NCI-H748 (cell line): ENCODE measurements at regions not wholly inside any gene's neighbourhood (a gene's known extent, or its start where the extent isn't known, plus 50 kb on each side); places are given as distances from the start of the nearest gene placed in this dataset.
"Not testable (repeated sequence)": the region's sequence is repeated elsewhere in the genome, so short reads cannot be mapped to it uniquely, and the experiment has no call there.

Experiments
- DNase-seq: peaks from one replicate; lab custom pipeline; 2025; ENCODE audit not compliant: unreplicated experiment; lab: John Stamatoyannopoulos, UW

DNA sequence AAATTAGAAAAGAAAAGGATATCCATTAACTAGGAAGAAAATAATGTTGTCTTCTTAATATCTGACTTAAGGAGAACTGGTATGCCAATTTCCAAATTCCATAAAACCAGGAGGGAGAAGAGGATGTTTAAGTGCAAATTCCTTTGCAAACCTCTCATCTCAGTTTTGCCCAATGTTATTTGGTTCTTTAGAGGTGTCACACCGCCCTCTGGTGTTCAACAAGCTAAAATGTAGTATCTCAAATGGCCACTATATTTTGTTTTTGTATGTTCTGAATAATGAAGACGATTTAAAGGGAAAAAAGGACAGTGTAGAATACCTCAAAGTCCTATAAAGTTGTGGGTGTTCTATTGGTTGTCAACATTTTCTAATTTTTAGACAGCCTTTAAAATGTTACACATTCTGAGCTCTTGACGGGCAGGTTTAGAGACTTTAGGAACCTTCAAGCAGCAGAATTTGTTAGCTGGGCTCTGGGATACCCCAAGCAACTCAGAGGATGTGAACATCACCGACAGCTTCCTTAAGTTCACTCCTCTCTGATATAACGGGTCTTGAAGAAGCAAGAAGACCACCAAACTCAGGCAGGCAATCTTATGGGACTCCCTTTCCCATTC lies 458.3 kb downstream of the MFSD1 start:
- DNase-seq, result peak; percentile 37

DNA sequence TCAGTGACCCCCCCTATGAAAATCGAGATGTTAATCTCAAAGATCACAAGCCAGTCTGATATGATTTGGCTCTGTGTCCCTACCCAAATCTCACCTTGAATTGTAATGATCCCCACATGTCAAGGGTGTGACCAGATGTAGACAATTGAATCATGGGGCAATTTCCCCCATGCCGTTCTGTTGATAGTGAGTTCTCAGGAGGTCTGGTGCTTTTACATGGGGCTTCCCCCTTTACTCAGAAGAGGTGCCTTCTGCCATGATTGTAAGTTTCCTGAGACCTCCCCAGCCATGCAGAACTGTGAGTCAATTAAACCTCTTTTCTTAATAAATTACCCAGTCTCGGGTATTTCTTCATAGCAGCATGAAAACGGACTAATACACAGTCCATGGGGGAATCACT lies 459.5 kb downstream of the MFSD1 start:
- not testable (repeated sequence) for DNase-seq

DNA sequence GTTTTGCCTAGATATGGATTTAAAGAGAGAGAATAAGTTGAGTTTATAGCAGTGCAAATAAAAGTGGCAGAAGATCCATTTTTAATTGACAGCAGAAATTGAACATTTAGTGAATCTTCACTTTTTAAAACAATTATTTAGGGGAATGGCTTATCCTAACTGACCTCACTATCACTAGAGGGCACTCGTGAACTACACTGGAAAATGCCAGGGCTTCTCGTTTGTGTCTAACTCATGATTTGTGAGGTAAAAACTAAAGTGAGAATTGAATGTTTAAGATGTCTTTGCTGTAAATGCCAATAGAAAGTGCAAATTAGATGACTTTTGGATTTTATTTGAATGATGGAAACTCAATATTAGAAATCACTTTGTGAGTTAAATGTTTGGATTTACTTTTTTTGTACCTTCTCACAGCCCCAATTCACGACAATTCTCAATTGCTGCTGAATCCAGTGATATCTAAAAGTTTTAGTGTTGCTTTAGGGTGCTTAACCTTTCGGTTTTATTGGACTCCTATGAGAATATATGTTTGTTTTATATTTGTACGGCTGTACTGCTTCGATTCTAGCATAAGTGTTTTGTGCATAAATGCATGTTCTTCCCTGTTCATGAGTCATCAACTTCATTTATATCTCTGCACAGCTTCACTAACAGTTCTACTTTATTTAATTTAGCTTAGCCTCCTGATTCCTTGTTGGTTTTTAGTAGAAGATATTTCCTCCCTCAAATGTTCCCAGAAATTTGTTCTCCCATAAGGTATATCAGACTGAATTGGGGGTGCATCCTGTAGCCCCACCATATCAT lies 462.1 kb downstream of the MFSD1 start:
- DNase-seq, result peak; percentile 30

GRCh38 chr3:159265705-159266104 lies 463.9 kb downstream of the MFSD1 start:
- DNase-seq, result no peak

DNA sequence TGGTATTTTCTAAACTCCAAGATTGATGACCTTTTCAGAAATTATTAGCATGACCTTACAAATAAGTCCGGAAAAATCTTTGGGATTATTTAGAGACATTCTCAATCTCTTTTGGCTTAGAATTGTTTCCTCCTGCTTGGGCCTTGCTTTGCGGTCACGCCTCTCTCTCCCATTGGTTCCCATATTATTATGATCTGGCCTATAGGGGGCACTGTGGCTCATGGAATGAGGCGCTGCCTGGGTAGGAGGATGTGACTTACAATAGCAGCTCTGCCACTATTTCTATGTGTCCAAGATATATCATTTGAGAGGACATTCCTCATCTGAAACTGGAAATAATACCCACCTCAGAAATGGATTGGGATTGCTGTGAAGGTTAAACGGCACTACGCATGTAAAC lies 464.9 kb downstream of the MFSD1 start:
- peak; percentile 47 for DNase-seq

DNA sequence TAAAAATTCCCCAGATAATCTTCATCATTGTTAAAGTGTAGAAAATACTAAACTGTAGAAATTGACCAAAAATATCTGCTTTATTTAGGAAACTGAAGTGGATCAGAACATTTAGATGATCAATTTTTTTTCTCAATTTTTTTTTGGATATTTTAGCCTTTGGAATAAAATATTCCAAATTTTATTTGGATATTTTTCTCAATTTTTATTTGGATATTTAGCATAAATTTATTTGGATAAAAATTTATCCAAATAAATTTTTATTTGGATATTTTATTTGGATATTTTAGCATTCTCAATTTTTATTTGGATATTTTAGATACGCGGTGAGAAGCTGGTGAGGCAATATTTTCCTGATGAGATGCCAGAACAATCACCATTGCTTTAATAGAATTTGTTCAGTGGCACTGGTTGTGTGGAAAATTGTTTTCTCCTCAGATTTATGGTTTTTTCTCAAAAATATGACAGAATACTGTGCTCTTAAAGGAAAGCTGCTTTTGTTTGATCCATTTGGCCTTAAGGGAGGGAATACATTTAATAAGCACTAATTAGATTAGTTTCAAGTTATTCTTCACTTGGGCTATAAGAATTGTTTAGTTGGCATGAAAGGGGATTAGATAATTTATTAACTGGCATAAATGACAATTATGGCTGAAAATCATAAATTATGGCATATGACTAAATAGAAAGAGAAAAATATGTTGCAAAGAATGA lies 470.1 kb downstream of the MFSD1 start:
- no peak for DNase-seq

DNA sequence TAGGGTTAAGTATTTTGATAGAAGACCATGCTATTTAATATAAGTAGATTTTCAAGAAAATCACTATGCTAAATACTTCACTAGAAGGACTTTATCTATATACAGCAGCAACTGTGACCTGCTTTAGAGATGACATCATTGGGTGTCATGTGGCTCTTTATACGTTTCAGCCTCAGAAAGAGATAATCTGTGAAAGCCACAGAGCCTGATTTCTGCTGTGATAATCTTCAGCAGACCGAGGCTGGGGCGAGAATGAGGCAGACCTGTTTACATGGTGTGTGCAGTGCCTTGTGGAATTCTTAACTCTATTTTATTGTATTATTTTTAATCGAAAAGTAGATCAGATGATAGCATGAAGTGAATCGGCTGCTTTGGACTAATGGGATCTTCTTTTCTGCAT lies 471.2 kb downstream of the MFSD1 start:
- DNase-seq, result no peak

- no peak for DNase-seq
These were observed 471.8 kb downstream of the MFSD1 start for GRCh38 chr3:159273608-159274007.

DNA sequence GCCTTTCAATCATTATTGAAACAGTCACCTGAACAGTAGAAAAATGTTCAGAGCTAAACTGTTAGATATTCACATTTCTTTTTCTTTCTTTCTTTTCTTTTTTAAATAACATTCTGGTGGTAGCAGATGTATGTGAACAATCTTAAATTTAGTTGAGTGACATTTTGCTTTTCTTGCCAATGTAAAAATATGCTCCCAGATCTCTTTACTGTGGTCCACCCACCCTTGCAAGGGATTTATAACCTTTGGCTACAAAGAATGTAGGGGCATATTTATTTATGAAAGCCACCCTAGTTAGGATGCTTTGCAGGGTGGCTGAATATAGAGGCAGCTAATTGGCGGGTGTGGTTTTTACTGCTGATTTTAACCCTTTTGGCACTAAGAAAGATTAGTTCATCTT lies 473.9 kb downstream of the MFSD1 start:
- no peak for DNase-seq

DNA sequence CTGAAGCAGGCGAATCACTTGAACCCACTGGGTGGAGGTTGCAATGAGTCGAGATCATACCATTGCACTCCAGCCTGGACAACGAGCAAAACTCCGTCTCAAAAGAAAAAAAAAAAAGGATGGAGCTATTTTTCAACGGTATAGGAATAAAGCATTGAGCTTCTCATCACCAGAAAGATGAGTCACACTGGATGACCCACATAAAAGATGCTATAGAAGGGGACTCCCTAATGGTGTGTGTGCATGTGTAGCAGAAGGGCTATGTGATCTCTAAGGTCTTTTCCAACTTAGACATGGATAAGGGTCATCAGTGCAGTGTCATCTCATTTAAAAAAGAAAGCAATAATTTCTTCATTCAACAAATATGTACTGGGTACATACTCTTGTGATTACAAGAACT lies 476.0 kb downstream of the MFSD1 start:
- no peak for DNase-seq

DNA sequence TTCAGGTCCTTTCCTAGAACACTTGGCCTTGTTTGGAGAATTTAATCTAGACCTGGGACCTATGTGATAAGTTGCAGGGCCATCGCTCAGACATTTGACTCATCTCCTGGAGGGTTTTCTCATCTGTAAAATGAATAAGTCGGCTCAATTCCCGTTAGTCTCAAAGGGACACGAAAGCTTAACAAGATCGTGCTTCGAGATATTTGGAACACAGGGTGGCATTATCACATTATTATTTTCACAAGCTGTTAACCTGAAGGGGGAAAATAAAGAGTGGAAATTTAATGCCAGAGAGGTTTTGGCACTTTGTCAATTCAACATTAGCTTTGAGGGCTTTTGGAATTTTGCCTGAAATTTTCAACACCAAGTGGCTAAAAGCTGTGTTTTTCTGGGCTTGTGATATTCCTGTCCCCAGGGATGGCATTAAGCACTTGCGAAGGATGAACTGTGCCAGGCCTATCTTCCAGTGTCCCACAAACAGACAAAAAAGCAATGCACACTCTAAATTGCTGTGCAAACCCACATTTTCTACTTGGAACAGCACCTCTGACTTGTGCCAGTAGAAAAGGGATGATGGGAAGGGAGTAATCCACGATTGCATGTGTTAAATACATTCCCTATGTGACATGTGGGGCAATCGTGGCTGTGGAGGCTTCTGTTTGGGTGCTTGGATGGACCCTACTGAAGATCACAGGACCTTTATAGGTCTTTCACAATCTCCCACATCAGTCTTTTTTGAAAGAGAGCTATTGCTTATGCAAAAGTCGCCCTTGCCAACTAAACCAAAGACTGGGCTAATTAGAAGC lies 478.7 kb downstream of the MFSD1 start:
- peak; percentile 3 for DNase-seq

DNA sequence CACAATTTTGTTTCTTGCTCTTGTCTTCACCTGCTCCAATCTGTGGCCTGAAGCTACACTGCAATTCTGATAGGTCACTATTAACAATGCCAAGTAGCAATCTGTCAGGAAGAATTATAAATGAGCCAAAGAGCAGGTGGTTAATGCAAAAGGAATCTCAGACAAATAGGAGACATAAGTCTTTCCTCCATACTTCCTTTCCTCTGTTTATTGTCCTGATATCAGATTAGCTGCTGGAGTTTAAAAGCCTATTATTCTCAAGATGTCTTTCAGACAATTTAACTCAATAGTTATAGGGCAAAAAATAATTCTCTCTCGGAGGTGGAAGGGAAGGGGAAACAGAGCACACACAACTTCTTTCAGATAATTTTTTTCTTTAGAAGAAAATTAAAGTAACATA lies 491.6 kb downstream of the MFSD1 start:
- no peak for DNase-seq

- peak; percentile 16 for DNase-seq
These were observed 500.1 kb downstream of the MFSD1 start for GRCh38 chr3:159301961-159302360.

DNA sequence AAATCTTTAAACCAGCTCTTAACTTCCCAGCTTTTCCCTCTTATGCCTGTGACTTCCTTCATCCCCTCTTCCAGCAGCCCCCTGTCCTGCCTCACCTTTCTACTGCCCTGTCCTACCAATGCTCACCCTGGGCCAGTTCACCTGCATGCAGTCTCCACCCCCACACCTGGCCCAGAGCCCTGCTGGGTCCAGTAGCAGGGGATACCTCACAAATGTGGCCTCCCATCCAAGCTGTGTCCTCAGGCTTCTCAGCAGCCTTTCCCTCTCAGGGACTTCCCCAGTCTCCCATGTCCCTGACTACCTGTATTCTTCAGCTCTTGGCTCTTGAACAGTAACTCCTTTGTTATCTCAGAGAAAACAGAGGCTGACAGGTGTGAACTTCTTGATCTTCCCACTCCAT lies 503.2 kb downstream of the MFSD1 start:
- DNase-seq, result no peak

DNA sequence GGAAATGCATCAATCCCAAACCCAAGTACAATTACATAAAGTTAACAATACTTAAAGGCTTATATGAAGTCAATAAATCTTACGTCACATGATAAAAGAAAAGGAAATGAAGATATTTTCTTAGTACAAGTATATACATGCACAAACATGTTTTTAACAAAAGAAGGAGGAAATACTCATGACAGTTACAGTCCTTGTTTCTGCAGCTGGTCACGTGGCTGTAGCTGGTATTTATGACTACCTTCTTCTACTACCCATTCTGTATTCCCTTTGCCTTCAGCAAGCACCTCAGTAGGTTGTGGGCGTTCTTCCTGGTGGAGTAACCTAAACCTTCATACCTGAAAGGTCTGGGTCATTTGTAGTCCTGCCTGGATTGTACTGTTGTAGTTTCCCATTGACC lies 514.9 kb downstream of the MFSD1 start:
- not testable (repeated sequence) for DNase-seq

DNA sequence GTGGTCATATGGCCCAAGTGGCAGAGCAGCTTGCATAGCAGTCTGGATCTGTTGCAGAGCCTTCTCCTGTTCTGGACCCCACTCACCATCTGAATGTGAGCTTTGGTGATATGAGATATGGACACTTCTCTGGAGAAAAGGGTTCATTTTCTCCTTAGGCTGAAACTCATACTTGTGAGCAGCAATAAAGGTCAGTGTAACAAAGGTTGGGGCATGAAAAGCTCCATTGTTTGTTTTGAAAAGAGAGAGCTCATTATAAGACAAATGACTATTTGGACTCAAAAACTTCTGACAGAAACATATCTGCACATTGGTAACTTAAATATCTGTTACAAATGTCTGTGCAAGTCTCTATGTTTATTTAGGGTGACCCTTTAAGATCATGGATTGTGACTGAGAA lies 517.3 kb downstream of the MFSD1 start:
- DNase-seq, result no peak

GRCh38 chr3:159322322-159322939 lies 520.6 kb downstream of the MFSD1 start:
- peak; percentile 6 for DNase-seq

- DNase-seq, result no peak
These were observed 522.0 kb downstream of the MFSD1 start for GRCh38 chr3:159323848-159324247.

- no peak for DNase-seq
These were observed 525.1 kb downstream of the MFSD1 start for GRCh38 chr3:159326998-159327397.

GRCh38 chr3:159332535-159333099 lies 530.8 kb downstream of the MFSD1 start:
- no peak for DNase-seq

GRCh38 chr3:159339131-159339530 lies 537.3 kb downstream of the MFSD1 start:
- DNase-seq, result no peak
